ENCODE measurements at regions not wholly inside any gene's neighbourhood (a gene's known extent, or its start where the extent isn't known, plus 50 kb on each side); places are given as distances from the start of the nearest gene placed in this dataset.

DNA sequence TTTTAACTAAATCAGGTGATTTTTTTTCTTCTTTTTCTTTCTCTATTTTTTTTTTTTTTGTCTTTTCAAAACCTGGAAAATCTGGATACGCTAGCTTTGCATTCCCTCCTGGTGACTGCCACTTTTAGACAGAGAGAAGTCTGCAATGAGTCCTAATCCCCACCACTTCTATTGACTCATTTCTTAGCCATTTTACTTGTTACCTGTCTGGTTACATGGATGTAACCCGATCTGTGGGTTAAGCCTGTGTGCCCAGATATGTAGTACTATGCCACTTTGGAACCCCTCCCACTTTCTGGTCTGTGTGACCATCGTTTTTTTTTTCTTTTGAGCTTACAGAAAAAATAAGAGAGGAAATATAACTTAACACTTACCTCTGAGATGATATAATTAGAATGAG is 817.8 kb upstream of the PCDH9 start:
- no peak for DNase-seq (ENCODE audit: low read depth)

DNA sequence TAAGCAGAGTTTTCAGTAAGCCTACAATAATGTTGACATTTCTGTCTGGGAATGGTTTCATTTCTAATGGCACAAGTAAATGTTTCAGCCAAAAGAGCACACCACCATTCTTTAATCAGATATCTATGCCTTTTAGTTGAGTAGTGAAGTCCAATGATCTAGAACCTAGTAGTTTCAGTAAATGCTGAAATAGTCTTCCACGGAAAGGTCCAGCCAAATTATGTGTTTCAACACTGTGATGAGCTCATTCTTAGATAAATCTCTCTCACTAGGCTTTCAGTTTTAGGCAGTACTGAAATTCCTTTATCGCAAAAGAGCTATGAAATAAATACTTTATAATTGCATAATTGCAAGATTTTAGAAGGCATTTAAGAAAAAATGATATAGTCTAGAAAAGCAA is 816.8 kb upstream of the PCDH9 start:
- DNase-seq (ENCODE audit: low read depth), result no peak

DNA sequence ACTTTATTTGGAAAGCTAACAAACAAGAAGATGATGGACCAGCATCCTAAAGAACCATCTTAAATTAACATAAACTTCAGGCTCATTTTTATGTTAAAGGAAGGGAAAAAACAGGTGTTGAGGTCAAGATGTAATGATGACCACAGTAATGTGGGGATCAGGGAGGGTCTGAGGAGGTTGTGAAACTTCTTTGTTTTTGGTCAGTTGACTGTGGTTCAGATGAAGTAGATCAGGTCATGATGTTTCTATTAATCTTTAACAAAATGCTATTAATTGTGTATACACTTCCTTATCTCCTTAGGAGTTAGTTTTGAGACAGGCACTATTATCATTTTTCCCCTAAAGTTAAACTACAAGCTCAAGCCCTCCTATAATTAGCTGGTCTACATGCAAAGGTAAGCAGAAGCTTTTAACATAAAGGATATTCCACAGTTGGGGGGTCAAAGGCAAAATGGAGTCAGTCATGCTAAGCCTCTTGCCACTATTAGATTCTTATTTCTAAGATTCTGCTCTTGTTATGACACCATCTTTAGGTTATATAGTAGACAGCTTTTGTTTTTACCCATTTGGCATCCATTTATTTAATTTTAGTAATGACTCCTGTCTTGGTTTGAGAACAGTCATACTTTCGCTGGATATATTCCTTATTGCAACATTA is 800.1 kb upstream of the PCDH9 start:
- DNase-seq (ENCODE audit: low read depth), result no peak

DNA sequence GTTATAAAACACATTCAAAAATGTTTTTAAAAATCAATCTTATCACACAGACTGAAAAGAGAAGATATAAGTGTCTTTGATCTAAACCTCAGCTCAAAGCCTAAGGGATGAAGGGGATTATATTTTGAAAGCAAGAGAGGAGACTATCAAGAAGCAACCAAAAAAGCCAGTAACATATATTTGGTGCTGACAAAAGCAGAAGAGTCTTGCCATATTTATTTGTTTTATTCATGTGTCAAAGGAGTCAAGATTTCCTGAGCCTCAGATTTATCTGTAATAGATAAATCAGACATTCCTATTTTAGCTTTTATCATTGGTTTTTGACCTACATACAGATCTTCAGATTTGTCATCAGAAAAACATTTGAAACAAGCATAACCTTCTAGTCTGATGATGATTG is 798.6 kb upstream of the PCDH9 start:
- no peak for DNase-seq (ENCODE audit: low read depth)

DNA sequence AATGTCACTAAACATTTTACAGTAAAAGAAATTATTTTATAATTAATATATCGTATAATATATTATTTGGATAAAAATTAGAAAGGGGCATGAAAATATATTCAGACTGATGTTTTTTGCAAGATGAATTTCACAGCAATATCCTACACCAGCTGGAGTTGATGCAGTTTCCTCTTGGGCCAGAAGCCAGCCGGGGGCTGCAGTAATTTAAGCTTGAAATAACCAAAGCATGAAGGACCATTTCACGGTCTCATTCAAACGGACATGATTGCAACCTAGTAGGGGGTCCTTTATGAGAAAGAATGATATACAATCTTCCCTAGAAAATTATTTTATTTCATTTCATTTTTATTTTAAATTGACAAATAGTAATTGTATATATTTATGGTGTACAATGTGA is 797.2 kb upstream of the PCDH9 start:
- no peak for DNase-seq (ENCODE audit: low read depth)

DNA sequence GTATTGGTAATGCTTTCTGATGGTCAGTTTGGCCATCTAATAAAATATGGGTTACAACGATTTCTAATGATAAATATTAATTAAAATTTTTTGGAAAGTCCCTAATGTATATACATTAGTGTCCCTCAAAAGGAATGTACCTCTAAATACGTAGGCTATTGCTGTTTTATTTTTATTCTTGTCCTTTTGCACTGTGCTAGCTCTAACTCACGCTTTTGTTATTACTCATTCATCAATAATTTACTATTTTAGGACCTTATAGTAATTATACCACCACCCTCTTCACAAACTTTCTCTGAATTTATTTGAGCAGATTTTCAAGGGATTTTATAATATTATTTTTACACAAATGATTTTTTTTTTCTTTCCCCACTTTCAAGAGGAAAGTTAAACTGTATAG is 795.9 kb upstream of the PCDH9 start:
- DNase-seq (ENCODE audit: low read depth), result no peak

DNA sequence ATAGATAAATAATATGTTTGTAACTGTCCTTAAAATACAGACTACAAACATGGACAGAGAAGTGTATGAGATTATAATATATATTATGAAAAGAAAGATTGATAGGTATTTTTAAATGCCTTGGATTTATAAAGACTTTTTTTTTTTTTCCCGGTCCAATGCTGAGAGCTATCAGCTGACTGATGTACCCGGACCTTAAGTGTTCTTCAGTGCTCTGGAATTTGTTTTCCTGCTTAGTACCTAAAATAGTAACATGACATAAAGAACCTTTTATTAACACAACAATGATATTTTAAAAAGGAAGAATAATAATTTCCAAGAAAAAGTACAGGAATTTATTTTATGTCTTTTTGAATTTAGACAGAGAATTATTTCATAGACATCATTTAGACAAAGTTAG is 795.5 kb upstream of the PCDH9 start:
- no peak for DNase-seq (ENCODE audit: low read depth)

DNA sequence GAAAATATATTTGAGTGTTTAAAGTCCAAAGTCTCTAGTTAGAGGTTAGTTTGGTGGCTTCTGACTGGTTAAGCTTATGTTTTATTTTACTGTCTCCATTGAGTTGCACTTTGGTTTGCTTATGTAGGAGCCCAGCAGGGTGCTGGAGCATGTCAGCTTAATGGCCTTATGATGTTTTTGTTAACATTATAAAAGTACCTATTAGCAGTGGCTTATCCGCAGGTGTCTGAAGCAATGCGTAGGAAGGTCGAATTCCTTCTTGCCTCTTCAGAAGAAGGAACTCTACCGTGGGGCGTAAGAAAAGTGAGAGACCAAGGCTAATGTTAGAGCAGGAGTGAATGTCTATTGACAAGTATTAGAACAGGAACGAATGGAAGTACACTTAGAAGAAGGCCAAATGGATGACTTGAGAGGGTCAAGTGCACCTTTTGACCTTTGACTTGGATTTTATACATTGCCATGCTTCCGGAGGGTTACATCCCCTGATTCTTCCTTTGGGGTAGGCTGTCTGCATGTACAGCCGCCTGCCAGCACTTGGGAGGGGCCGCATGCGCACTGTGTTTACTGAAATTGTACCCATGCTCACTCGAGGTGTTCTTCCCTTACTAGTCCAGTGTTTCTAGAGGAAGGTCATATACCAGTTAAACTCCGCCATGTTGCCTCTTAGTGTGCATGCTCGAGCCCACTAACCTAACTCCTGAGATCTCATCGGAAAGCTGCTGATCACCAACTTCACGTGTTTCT is 793.9 kb upstream of the PCDH9 start:
- no peak for DNase-seq (ENCODE audit: low read depth)

DNA sequence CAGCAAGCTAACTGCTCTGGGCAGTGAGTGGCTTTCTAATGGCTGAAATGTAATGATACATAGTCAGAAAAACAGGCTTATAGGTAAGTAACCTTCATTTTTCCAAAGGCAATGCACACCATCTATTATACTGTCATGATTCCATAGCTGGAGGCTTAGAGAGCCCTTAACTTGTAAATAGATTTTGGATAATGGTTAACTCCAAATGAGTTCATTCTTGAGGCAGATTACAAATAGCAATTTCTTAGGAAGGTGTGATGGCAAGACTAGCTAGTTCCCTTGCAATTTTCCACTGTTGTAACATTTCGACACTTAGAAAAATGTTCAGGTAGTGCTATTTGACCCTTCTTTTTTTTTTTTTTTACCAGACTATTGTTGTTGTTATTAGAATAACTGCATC is 789.8 kb upstream of the PCDH9 start:
- no peak for DNase-seq (ENCODE audit: low read depth)

DNA sequence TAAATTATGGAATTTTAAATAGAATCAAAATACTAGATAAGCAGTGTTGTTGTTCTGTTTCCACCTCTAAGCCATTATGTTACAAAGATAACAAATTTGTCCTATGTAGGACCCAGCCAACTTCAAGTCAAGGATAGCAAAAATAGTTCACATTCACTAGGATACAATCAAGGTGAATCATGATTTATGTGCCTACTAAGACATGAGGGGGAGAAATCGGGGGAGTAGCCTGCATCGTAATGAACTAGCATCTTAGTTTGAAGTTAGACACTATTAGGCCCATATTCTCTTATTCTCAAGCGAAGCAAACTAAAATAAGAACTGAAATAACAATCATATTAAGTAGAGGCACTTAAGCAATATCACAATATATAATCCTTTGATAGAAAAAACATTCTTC is 779.4 kb upstream of the PCDH9 start:
- no peak for DNase-seq (ENCODE audit: low read depth)

DNA sequence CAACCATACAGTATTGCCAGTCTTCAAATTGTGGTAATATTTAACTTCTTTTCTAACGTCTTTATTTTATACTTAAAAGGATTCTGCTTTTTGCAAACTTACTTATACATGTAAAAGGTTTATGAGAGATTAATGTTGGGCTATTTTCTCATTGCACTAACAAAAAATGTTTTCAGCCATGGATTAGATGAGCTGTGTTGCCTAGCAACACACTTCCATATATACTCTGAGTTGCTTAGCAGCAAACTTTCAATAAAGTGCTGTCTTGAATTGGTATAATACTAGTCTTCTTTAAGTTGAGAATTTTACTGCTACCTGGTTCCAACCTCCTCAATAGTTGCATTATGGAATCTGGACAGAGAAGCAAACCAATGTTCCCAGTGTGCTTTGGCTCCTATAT is 777.4 kb upstream of the PCDH9 start:
- no peak for DNase-seq (ENCODE audit: low read depth)

DNA sequence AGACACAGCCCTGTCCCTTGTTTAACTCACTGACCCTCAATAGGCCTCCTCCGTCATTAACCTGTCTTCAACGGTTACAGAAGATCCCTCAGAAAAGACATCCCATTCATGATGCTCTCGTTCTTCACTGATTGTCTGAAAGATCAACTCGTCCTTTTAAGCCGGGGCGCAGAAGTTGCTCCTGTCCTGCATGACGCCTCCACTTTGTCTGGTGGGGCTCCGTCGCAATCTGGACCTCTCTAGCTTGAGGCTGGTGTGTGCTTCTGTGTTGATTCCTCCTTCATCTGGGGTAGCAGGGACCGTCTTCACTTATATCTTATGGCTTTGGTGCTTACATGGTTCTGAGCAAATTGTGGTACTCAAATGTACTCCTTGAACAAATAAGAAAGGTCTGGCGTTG is 766.0 kb upstream of the PCDH9 start:
- DNase-seq (ENCODE audit: low read depth), result no peak

DNA sequence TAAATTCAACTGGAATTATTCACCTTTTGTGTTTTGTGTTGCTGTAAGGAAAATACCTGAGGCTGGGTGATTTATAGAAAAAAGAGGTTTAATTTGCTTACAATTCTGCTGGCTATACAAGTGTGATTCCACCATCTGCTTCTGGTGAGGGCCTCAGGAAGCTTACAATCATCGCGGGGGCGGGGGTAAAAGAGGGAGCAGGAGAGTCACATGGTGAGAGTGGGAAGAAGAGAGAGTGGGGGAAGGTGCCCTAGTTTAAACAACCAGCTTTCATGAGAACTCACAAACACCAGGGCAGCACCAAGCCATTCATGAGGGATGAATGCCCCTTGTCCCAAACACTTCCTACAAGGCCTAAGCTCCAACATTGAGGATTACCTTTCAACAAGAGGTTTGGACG is 760.7 kb upstream of the PCDH9 start:
- no peak for DNase-seq (ENCODE audit: low read depth)

DNA sequence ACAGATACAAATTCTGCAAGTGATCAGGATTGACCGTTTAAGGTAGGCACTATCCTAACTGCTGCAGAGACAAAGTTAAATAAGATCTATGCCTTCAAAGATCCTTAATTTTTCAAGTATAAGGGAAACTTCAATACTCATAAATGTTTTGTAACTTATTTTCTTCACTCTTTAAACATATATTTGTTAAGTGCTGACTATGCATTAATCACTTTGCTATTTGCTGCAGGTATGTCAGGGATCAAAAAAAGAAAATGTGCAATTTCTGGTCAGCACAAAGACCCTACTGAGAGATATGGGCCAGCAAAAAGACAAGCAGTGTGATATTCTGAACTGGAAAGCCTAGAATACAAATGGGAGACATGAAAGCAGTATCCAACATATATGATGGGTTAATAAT is 756.1 kb upstream of the PCDH9 start:
- no peak for DNase-seq (ENCODE audit: low read depth)

DNA sequence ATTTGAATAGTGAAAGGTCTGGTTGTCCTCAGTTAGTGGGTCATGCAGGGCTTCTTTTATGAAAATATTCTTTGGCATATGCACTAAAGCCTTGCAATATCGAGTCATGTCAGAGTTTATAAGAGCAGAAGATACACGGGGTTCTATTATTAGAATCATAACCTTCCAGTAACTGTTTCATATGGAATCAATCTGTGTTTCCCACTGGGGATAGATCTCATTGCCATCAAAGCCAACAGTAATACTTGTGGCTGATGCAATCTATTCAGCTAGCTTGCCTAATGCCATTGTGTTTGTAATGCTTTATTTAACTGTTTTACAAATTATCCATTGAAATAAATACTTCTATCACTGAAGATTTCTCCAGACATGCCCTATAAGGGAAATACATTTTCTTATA is 746.9 kb upstream of the PCDH9 start:
- DNase-seq (ENCODE audit: low read depth), result no peak

DNA sequence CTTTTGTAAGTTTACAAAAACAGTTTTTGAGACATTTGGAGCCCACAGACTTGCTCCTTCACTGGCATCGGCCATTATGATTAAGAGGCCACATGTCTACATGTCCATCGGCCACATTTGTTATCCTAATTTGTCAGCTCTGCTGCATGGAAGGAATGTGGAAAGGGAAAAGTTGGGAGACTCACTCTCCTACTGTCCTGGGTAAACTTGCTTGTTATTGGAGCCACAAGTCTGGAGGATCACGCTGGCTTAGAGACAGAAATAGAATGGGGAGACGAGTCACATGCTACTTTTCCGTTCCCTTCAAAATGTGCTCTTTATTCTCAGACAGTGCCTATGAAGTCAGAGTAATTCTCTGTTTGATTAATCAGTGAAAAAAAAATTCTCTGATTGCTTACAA is 741.2 kb upstream of the PCDH9 start:
- DNase-seq (ENCODE audit: low read depth), result no peak

DNA sequence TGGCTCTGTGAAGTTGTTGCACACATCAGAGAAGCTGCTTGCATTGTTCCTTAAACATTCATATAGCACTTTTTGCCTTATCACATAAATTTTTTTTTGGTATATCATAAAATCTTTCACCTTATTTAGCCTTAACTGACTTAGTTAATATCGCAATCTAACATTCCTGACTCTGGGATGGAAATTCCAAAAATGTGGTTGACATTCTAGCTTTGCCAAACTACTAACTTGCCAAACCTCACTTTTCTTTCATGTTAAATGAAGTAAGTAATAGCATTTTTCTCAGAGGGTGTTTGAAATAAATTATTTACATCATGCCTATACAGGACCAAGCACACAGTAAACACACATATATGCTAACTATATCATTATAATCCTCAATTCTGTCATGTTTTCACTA is 736.9 kb upstream of the PCDH9 start:
- DNase-seq (ENCODE audit: low read depth), result no peak

DNA sequence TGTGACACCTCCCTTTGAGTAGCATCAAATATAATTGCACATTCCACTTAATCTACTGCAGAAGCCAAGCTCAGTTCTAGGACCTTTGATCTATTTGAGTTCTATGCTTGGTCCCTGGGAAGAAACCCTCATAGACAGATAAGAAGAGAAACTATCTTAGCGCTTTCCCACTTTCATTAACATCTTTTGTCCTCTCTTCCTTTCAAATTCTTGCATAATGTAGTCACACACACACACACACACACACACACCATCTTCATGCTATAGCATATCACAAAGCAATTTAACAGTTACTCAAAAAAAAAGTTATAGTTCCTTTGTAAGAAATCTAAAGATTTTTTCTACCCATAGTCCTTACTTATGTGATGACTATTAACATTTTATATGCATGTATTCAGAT is 735.9 kb upstream of the PCDH9 start:
- no peak for DNase-seq (ENCODE audit: low read depth)

DNA sequence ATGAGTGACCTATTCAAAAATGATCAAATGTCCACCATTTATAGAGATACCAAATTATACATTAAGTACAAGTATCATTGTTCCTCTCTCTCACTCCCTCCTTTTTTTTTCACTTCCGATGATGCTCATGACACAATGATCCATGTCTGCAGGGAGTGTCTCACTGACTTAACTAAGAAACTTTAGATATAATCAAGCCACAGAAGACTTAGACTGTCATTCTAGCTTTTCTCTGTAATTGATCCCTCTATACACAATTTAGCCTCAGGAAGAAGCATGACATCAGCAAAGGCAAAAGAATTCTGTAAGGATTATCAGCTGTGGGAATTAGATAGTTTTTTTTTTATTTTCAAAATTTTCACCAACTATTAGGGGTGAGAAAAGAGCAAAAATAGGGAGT is 734.9 kb upstream of the PCDH9 start:
- no peak for DNase-seq (ENCODE audit: low read depth)

DNA sequence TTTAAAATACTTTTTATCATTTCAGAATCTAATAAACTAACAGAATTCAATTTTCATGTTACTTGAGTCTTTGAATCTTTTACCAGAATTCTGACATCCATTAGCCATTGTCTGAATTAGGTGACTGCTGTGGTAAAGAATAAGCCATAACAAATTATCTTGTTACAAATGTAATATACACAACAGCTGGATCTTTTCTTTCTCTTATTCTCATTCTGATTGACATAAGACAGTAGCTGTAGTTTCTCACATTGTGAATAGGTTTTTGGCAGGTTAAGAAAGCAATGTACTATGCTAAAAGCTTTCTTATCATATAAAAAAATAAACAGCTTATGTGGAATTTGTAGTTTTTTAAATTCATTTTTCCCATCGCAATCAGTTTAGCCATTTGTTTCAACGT is 734.0 kb upstream of the PCDH9 start:
- no peak for DNase-seq (ENCODE audit: low read depth)

DNA sequence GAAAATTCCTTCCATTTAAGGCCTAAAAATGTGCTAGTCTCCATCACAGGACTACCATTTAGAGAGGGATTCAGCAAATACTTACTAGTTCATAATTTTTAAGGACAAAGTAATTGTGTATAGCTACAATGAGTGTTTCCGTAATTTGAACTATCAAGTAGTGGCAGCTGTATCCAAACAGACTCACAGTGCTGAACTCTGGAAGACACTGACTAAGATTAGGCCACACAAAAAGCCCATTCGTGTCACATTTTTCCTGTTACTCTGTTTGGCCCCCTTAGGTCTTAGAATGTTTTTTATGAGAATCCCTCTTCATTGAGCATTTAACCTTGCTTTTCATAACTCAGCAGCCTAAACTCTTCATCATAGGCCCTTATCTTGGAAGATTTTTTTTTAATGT is 731.2 kb upstream of the PCDH9 start:
- DNase-seq (ENCODE audit: low read depth), result no peak

DNA sequence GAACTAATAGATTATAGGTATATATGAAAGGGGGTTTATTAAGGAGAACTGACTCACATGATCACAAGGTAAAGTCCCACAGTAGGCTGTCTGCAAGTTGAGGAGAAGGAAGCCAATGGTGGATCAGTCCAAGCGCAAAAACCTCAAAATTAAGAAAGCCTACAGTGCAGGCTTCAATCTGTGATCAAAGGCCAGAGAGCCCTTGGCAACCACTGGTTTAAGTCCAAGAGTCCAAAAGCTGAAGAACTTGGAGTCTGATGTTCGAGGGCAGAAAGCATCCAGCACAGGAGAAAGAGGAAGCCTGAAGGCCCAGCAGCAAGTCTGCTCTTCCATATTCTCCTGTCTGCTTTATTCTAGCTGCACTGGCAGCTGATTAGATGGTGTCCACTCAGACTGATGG is 721.3 kb upstream of the PCDH9 start:
- DNase-seq (ENCODE audit: low read depth), result no peak

DNA sequence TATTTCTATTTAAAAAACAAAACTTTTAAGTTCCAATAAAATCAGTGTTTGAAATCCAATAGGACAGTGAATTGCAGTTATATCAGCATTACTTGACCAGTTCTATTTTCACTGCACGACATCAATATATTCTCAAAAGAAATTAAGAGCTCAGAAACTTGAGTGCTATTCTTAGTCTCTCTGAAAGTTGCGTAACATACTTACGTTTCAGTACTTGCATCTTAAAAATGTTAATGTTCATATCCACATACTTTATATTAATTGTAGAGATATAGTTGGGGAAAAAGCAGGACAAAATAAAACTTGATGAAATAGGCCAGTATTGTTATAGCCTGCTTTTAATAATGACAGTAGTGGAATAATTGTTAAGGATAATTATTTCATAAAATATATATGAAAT is 720.5 kb upstream of the PCDH9 start:
- DNase-seq (ENCODE audit: low read depth), result no peak

DNA sequence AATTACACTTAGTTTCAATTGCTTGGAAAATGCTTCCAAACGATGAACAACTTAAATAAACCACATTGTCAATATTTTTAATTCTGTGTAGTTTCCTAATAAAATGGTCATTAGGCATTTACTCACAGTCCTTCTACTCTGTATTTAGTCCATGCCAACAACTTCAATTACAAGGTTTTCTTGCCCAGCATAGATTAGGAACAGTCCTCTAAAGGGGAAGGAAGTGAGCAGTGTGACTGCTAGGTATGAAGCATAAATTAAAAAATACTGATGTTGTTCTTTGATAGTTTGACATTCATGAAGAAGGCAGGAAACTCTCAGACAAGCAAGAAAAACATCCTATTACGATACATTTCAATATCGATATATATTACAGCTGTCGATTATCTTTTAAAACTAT is 716.0 kb upstream of the PCDH9 start:
- DNase-seq (ENCODE audit: low read depth), result no peak
